ENCODE measurements at regions not wholly inside any gene's neighbourhood (a gene's known extent, or its start where the extent isn't known, plus 50 kb on each side); places are given as distances from the start of the nearest gene placed in this dataset.

GRCh38 chr3:25335356-25335755, 92.7 kb upstream of the RARB start:
- H3K9me3 ChIP-seq (replicated peaks; ENCODE audit: insufficient read depth, low read length) = no peaks in the 10 kb centered on the region
- no peaks in the 10 kb centered on the region for H3F3A ChIP-seq (ENCODE audit: insufficient read depth, low read length)
- no peak overlapping the region for H3K9ac ChIP-seq (ENCODE audit: low read length)
- H3K27me3 ChIP-seq (replicated peaks; ENCODE audit: insufficient read depth, low read length) = no peaks in the 10 kb centered on the region
- H3K79me2 ChIP-seq (ENCODE audit: low read length) = no peaks in the 10 kb centered on the region
- no peak overlapping the region for H2AFZ ChIP-seq (ENCODE audit: low read length)
- H4K20me1 ChIP-seq (ENCODE audit: insufficient read depth, low read length) = no peaks in the 10 kb centered on the region
- H3K36me3 ChIP-seq (replicated peaks; ENCODE audit: insufficient read depth, low read length) = no peaks in the 10 kb centered on the region
- no peaks in the 10 kb centered on the region for H3K9me2 ChIP-seq (replicated peaks; ENCODE audit: insufficient read depth, low read length)
- DNase-seq = peak; percentile 19
- H3K4me1 ChIP-seq (ENCODE audit: low read length) = no peaks in the 10 kb centered on the region
- H3K27ac ChIP-seq (ENCODE audit: low read length) = no peak overlapping the region
- no peak overlapping the region for H3K4me2 ChIP-seq (ENCODE audit: low read depth, low read length)
- TF ChIP-seq EZH2phosphoT487 (IDR thresholded peaks at IDR 0.05; ENCODE audit: low read length) (no peak), EZH2 (optimal IDR thresholded peaks at IDR 0.05; ENCODE audit: low read depth, low read length) (no peak)
- TF ChIP-seq, protein P1, sequence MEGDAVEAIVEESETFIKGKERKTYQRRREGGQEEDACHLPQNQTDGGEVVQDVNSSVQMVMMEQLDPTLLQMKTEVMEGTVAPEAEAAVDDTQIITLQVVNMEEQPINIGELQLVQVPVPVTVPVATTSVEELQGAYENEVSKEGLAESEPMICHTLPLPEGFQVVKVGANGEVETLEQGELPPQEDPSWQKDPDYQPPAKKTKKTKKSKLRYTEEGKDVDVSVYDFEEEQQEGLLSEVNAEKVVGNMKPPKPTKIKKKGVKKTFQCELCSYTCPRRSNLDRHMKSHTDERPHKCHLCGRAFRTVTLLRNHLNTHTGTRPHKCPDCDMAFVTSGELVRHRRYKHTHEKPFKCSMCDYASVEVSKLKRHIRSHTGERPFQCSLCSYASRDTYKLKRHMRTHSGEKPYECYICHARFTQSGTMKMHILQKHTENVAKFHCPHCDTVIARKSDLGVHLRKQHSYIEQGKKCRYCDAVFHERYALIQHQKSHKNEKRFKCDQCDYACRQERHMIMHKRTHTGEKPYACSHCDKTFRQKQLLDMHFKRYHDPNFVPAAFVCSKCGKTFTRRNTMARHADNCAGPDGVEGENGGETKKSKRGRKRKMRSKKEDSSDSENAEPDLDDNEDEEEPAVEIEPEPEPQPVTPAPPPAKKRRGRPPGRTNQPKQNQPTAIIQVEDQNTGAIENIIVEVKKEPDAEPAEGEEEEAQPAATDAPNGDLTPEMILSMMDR (IDR thresholded peaks at IDR 0.05; ENCODE audit: low read length) = no peak
- H3K4me3 ChIP-seq (ENCODE audit: low read length) = no peak overlapping the region

GRCh38 chr3:25338158-25338725, 89.8 kb upstream of the RARB start:
- no peaks in the 10 kb centered on the region for H3F3A ChIP-seq (ENCODE audit: insufficient read depth, low read length)
- H3K4me3 ChIP-seq (ENCODE audit: low read length) = no peak overlapping the region
- no peak for DNase-seq
- no peaks in the 10 kb centered on the region for H3K27me3 ChIP-seq (replicated peaks; ENCODE audit: insufficient read depth, low read length)
- H3K4me1 ChIP-seq (ENCODE audit: low read length) = no peaks in the 10 kb centered on the region
- no peak overlapping the region for H2AFZ ChIP-seq (ENCODE audit: low read length)
- H3K27ac ChIP-seq (ENCODE audit: low read length) = no peak overlapping the region
- no peaks in the 10 kb centered on the region for H3K36me3 ChIP-seq (replicated peaks; ENCODE audit: insufficient read depth, low read length)
- no peaks in the 10 kb centered on the region for H3K9me3 ChIP-seq (replicated peaks; ENCODE audit: insufficient read depth, low read length)
- no peak overlapping the region for H3K4me2 ChIP-seq (ENCODE audit: low read depth, low read length)
- H3K79me2 ChIP-seq (ENCODE audit: low read length) = no peaks in the 10 kb centered on the region
- no peaks in the 10 kb centered on the region for H3K9me2 ChIP-seq (replicated peaks; ENCODE audit: insufficient read depth, low read length)
- no peak overlapping the region for H3K9ac ChIP-seq (ENCODE audit: low read length)
- no peaks in the 10 kb centered on the region for H4K20me1 ChIP-seq (ENCODE audit: insufficient read depth, low read length)
- TF ChIP-seq, protein P1 (IDR thresholded peaks at IDR 0.05; ENCODE audit: low read length) = no peak
- no peak for TF ChIP-seq EZH2 (optimal IDR thresholded peaks at IDR 0.05; ENCODE audit: low read depth, low read length)
- TF ChIP-seq EZH2phosphoT487 (IDR thresholded peaks at IDR 0.05; ENCODE audit: low read length) = no peak

DNA sequence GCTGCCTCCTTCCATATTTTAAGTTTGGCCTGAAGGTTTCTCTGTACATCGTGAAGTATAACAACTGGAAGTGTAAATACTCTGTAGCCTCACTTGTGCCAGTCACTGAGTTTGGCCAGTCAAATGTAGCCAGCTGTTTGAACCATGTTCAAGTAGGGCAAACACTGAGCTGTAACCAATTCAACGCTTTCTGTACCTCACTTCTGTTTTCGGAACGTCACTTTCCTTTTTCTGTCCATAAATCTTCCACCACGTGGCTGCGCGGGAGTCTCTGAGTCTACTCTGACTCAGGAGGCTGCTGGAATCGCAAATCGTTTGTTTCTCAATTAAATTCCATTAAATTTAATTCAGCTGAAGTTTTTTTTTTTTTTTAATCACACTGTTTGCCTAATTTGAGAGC, 88.8 kb upstream of the RARB start:
- Histone ChIP-seq H3K9ac (ENCODE audit: low read length) (no peak overlapping the region), H3K27ac (ENCODE audit: low read length) (no peak overlapping the region), H3F3A (ENCODE audit: insufficient read depth, low read length) (no peaks in the 10 kb centered on the region), H3K4me3 (ENCODE audit: low read length) (no peak overlapping the region), H3K4me2 (ENCODE audit: low read depth, low read length) (no peak overlapping the region), H4K20me1 (ENCODE audit: insufficient read depth, low read length) (no peaks in the 10 kb centered on the region), H3K9me3 (replicated peaks; ENCODE audit: insufficient read depth, low read length) (no peaks in the 10 kb centered on the region), H2AFZ (ENCODE audit: low read length) (no peak overlapping the region), H3K4me1 (ENCODE audit: low read length) (no peaks in the 10 kb centered on the region), H3K9me2 (replicated peaks; ENCODE audit: insufficient read depth, low read length) (no peaks in the 10 kb centered on the region), H3K36me3 (replicated peaks; ENCODE audit: insufficient read depth, low read length) (no peaks in the 10 kb centered on the region), H3K27me3 (replicated peaks; ENCODE audit: insufficient read depth, low read length) (no peaks in the 10 kb centered on the region), H3K79me2 (ENCODE audit: low read length) (no peaks in the 10 kb centered on the region)
- no peak for TF ChIP-seq EZH2 (optimal IDR thresholded peaks at IDR 0.05; ENCODE audit: low read depth, low read length)
- no peak for TF ChIP-seq EZH2phosphoT487 (IDR thresholded peaks at IDR 0.05; ENCODE audit: low read length)
- TF ChIP-seq, protein P1 (IDR thresholded peaks at IDR 0.05; ENCODE audit: low read length) = no peak
- no peak for DNase-seq
